GM12891 (cell line): ENCODE measurements at regions not wholly inside any gene's neighbourhood (a gene's known extent, or its start where the extent isn't known, plus 50 kb on each side); places are given as distances from the start of the nearest gene placed in this dataset.
"Not testable (repeated sequence)": the region's sequence is repeated elsewhere in the genome, so short reads cannot be mapped to it uniquely, and the experiment has no call there.

Source experiments
- POLR2A ChIP-seq: IDR thresholded peaks from 2 replicates; pipeline ENCODE4 v1.6.1; 2011; ENCODE audit warnings: low read depth, low read length, control low read depth
- POLR2AphosphoS5 ChIP-seq: IDR thresholded peaks from 2 replicates; pipeline ENCODE4 v1.6.1; 2011; ENCODE audit warnings: low read depth, low read length, control low read depth
- TAF1 ChIP-seq: IDR thresholded peaks from 2 replicates; pipeline ENCODE4 v1.6.1; 2011; ENCODE audit warnings: low read depth, low read length, control low read depth

DNA sequence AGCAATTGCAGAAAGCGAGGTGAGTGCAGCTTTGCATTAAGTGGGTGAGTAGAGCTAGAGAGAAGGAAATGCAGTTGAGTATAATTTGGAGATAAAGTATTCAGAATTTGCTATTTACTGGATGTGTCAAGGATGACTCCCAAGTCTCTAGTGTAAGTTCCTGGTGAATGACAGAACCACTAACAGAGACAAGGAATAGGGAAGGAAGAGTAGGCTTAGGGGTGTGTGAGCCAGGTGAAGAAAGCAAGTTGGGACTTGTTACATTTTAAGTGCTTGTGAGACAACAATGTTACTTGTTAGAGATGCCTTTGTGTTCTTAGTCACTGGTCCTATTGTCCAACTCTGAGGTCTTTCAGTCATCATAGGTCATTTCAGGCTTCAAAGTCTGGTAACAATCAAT, 70.8 kb downstream of the TBC1D26 start:
- TF ChIP-seq POLR2A, POLR2AphosphoS5, TAF1: not testable (repeated sequence)
